Upper lobe of right lung (tissue), 1 donor: ENCODE measurements at regions not wholly inside any gene's neighbourhood (a gene's known extent, or its start where the extent isn't known, plus 50 kb on each side); places are given as distances from the start of the nearest gene placed in this dataset.

Experiments used
- ATAC-seq: fragments of 200-7000 bp; cut with Tn5 transposase; one replicate; pipeline ENCODE4 v1.9.1; 2020; ENCODE audit warnings: mild to moderate bottlenecking, moderate library complexity
- DNase-seq: peaks from one replicate; pipeline ENCODE4 v3.0.0-alpha.2; 2020
- H3K27ac ChIP-seq: fragments of 200-600 bp; one replicate; pipeline ENCODE4 v1.8.0; 2022
- H3K27me3 ChIP-seq: fragments of 200-600 bp; one replicate; pipeline ENCODE4 v1.8.0; 2022; ENCODE audit warnings: mild to moderate bottlenecking
- H3K36me3 ChIP-seq: fragments of 200-600 bp; one replicate; pipeline ENCODE4 v1.8.0; 2022
- H3K4me1 ChIP-seq: fragments of 200-600 bp; one replicate; pipeline ENCODE4 v1.8.0; 2022
- H3K4me3 ChIP-seq: fragments of 200-600 bp; one replicate; pipeline ENCODE4 v1.8.0; 2022; ENCODE audit warnings: mild to moderate bottlenecking
- H3K9me3 ChIP-seq: fragments of 200-600 bp; one replicate; pipeline ENCODE4 v1.8.0; 2022
- CTCF ChIP-seq: fragments of 200-600 bp; IDR thresholded peaks from one replicate; pipeline ENCODE4 v1.8.0; 2022; ENCODE audit warnings: antibody characterized with exemption
- intact Hi-C: fragments of 100-400 bp; cut with DNase I; formaldehyde crosslinking; loops from one replicate; pipeline ENCODE4 v1.11.0; 2022
- donor health status: DM: no; HTN: yes; CAD: no; lungs with severe emphysema.

GRCh38 chr13:53800011-53800410, 771.4 kb downstream of the OLFM4 start:
- intact Hi-C loops, result no loop called here
- ATAC-seq (no peak), DNase-seq (no peak)
- no peak for TF ChIP-seq CTCF
- Histone ChIP-seq H3K36me3 (no peaks in the 10 kb centered on the region), H3K9me3 (no peaks in the 10 kb centered on the region), H3K27me3 (no peaks in the 10 kb centered on the region), H3K27ac (no peak overlapping the region), H3K4me3 (no peak overlapping the region), H3K4me1 (no peaks in the 10 kb centered on the region)

DNA sequence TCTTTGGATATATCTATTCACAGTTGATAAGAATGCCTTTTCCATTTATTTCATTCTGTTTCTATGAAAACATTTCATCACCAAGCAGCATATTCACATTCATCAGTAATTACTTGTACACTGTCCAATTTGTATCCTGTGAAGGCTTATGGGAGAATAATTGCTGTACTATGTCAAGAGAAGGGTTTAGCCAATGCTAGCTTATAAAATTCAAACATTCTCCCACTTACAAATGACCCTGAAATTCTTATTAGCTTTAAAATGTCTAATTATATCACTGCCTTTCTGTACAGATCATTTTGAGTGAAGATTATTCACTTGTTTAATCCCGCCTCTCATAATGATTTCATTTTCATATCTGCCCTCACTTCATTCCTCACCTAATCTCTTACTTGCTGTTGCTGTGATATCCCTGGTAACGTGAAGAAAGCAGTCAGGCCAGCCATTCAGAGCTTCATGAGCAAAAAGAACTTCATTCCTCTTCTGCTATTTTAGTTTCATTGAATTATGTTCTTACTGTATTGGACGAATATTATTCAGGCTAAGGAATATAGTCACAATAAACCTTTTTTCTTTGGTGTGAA, 778.7 kb downstream of the OLFM4 start:
- Histone ChIP-seq H3K4me1 (no peaks in the 10 kb centered on the region), H3K4me3 (no peak overlapping the region), H3K9me3 (no peaks in the 10 kb centered on the region), H3K36me3 (no peaks in the 10 kb centered on the region), H3K27me3 (no peaks in the 10 kb centered on the region), H3K27ac (no peak overlapping the region)
- no peak for DNase-seq
- TF ChIP-seq CTCF, result no peak
- ATAC-seq, result no peak
- intact Hi-C loops, result no loop called here

DNA sequence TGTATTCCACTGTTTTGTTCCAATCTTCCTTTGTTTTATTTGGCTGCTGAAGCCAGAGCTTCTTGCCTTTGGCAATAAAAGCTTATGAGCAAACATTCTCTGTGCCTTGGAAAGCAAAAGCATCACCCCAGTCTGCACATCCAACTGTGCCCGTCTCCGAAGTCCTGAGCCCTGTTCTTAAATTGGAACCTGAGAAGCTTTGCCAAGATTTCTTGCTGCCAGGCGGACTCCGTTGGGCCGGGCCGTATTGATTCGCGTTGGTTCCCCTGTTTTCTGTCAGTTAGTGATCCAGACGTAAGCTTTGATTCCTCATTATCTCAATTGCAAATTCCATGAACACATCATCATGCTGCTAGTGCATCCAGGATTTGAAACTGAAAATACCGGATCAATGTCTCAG, 793.0 kb downstream of the OLFM4 start:
- Histone ChIP-seq H3K27ac (no peak overlapping the region), H3K9me3 (no peaks in the 10 kb centered on the region), H3K4me3 (no peak overlapping the region), H3K4me1 (no peaks in the 10 kb centered on the region), H3K27me3 (no peaks in the 10 kb centered on the region), H3K36me3 (no peaks in the 10 kb centered on the region)
- no peak for DNase-seq
- intact Hi-C loops, result no loop called here
- TF ChIP-seq CTCF, result no peak
- no peak for ATAC-seq

DNA sequence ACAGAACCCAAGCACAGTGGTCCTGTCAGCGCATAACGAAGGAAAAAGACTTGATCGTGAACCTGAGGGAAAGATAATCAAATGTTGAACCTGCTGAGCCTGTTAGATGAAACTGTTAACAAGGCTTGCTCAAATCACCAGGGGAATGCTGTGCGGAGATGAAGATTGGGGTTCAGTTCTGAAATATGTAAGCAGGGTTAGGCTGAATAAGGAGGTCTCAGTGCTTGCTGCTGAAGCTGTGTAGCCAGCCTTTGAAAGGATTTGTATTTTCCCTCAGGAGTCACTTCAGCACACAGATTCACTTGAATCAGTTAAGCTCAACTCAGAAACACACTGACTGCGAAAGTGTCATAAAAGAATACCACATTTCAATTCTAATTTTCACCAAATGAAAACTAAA, 793.5 kb downstream of the OLFM4 start:
- DNase-seq (no peak), ATAC-seq (no peak)
- Histone ChIP-seq H3K4me1 (no peaks in the 10 kb centered on the region), H3K4me3 (no peak overlapping the region), H3K9me3 (no peaks in the 10 kb centered on the region), H3K36me3 (no peaks in the 10 kb centered on the region), H3K27ac (no peak overlapping the region), H3K27me3 (no peaks in the 10 kb centered on the region)
- intact Hi-C loops, result no loop called here
- TF ChIP-seq CTCF, result no peak

GRCh38 chr13:53839461-53839860, 810.8 kb downstream of the OLFM4 start:
- TF ChIP-seq CTCF, result no peak
- Histone ChIP-seq H3K9me3 (no peaks in the 10 kb centered on the region), H3K4me1 (no peaks in the 10 kb centered on the region), H3K4me3 (no peak overlapping the region), H3K27ac (no peak overlapping the region), H3K27me3 (no peaks in the 10 kb centered on the region), H3K36me3 (no peaks in the 10 kb centered on the region)
- ATAC-seq, result no peak
- no peak for DNase-seq
- intact Hi-C loops, result no loop called here
